Dendritic cell treated with granulocyte-macrophage colony-stimulating factor and Interleukin-4, amounts not matched to agents 40 ng/mL and 50 ng/mL, for 4 days (primary cell): ENCODE measurements at regions not wholly inside any gene's neighbourhood (a gene's known extent, or its start where the extent isn't known, plus 50 kb on each side); places are given as distances from the start of the nearest gene placed in this dataset.

Experiments used
- H3K27ac Mint-ChIP-seq: one replicate; pipeline ENCODE4 v1.8.0; 2022; ENCODE audit warnings: mild to moderate bottlenecking, mixed read lengths
- H3K27me3 Mint-ChIP-seq: one replicate; pipeline ENCODE4 v1.8.0; 2022; ENCODE audit warnings: mild to moderate bottlenecking, mixed read lengths
- H3K36me3 Mint-ChIP-seq: one replicate; pipeline ENCODE4 v1.8.0; 2022; ENCODE audit warnings: low read depth, mixed read lengths
- H3K4me1 Mint-ChIP-seq: one replicate; pipeline ENCODE4 v1.8.0; 2022; ENCODE audit warnings: low read depth, mixed read lengths
- H3K4me3 Mint-ChIP-seq: one replicate; pipeline ENCODE4 v1.8.0; 2022; ENCODE audit warnings: mild to moderate bottlenecking, moderate library complexity, mixed read lengths
- H3K9me3 Mint-ChIP-seq: one replicate; pipeline ENCODE4 v1.8.0; 2022; ENCODE audit warnings: mixed read lengths
- intact Hi-C: fragments of 100-400 bp; cut with micrococcal nuclease; formaldehyde crosslinking; loops from one replicate; pipeline ENCODE4 v1.15.0; 2022

GRCh38 chr12:4026517-4026916 is 153.3 kb upstream of the PARP11 start:
- intact Hi-C loops: no loop called here
- Mint-ChIP-seq H3K4me3 (no peak overlapping the region), H3K36me3 (no peaks in the 10 kb centered on the region), H3K9me3 (no peaks in the 10 kb centered on the region), H3K4me1 (peaks cover 23% of the 10 kb centered on the region), H3K27ac (peak overlapping the region; percentile 0), H3K27me3 (peaks cover 25% of the 10 kb centered on the region)

- Mint-ChIP-seq H3K36me3 (no peaks in the 10 kb centered on the region), H3K9me3 (no peaks in the 10 kb centered on the region), H3K27me3 (peaks cover 25% of the 10 kb centered on the region), H3K27ac (peak overlapping the region; percentile 0), H3K4me3 (no peak overlapping the region), H3K4me1 (peaks cover 22% of the 10 kb centered on the region)
- intact Hi-C loops: no loop called here
Observed at GRCh38 chr12:4026020-4026358, 152.8 kb upstream of the PARP11 start.

GRCh38 chr12:4025181-4026019 is 152.2 kb upstream of the PARP11 start:
- no peak overlapping the region for H3K4me3 Mint-ChIP-seq
- H3K9me3 Mint-ChIP-seq: no peaks in the 10 kb centered on the region
- H3K27me3 Mint-ChIP-seq: peaks cover 20% of the 10 kb centered on the region
- peaks cover 17% of the 10 kb centered on the region for H3K4me1 Mint-ChIP-seq
- intact Hi-C loops: no loop called here
- H3K27ac Mint-ChIP-seq: peak overlapping the region; percentile 0
- H3K36me3 Mint-ChIP-seq: no peaks in the 10 kb centered on the region

GRCh38 chr12:4024701-4025100 is 151.5 kb upstream of the PARP11 start:
- Mint-ChIP-seq H3K9me3 (no peaks in the 10 kb centered on the region), H3K4me1 (peaks cover 13% of the 10 kb centered on the region), H3K36me3 (no peaks in the 10 kb centered on the region), H3K4me3 (no peak overlapping the region), H3K27ac (no peak overlapping the region), H3K27me3 (peaks cover 20% of the 10 kb centered on the region)
- intact Hi-C loops: no loop called here

- intact Hi-C loops: no loop called here
- Mint-ChIP-seq H3K9me3 (no peaks in the 10 kb centered on the region), H3K4me1 (peaks cover 14% of the 10 kb centered on the region), H3K27ac (no peak overlapping the region), H3K4me3 (no peak overlapping the region), H3K27me3 (peaks cover 19% of the 10 kb centered on the region), H3K36me3 (no peaks in the 10 kb centered on the region)
Observed at GRCh38 chr12:4015225-4016091, 142.3 kb upstream of the PARP11 start.

- Mint-ChIP-seq H3K4me1 (peaks cover 14% of the 10 kb centered on the region), H3K9me3 (no peaks in the 10 kb centered on the region), H3K36me3 (no peaks in the 10 kb centered on the region), H3K27me3 (peaks cover 15% of the 10 kb centered on the region), H3K27ac (no peak overlapping the region), H3K4me3 (no peak overlapping the region)
- intact Hi-C loops: no loop called here
Observed at GRCh38 chr12:4014858-4015224, 141.6 kb upstream of the PARP11 start.

GRCh38 chr12:4014444-4014843 is 141.2 kb upstream of the PARP11 start:
- Mint-ChIP-seq H3K4me3 (no peak overlapping the region), H3K27ac (no peak overlapping the region), H3K36me3 (no peaks in the 10 kb centered on the region), H3K4me1 (peaks cover 14% of the 10 kb centered on the region), H3K9me3 (no peaks in the 10 kb centered on the region), H3K27me3 (peaks cover 15% of the 10 kb centered on the region)
- intact Hi-C loops: no loop called here

GRCh38 chr12:4012977-4013968 is 140.1 kb upstream of the PARP11 start:
- no peak overlapping the region for H3K4me3 Mint-ChIP-seq
- no peaks in the 10 kb centered on the region for H3K9me3 Mint-ChIP-seq
- H3K4me1 Mint-ChIP-seq: peaks cover 14% of the 10 kb centered on the region
- peaks cover 10% of the 10 kb centered on the region for H3K27me3 Mint-ChIP-seq
- intact Hi-C loops: no loop called here
- H3K27ac Mint-ChIP-seq: no peak overlapping the region
- H3K36me3 Mint-ChIP-seq: no peaks in the 10 kb centered on the region

GRCh38 chr12:4012073-4012472 is 138.9 kb upstream of the PARP11 start:
- Mint-ChIP-seq H3K27ac (no peak overlapping the region), H3K9me3 (no peaks in the 10 kb centered on the region), H3K27me3 (peaks cover 10% of the 10 kb centered on the region), H3K4me3 (no peak overlapping the region), H3K4me1 (peaks cover 11% of the 10 kb centered on the region), H3K36me3 (no peaks in the 10 kb centered on the region)
- intact Hi-C loops: no loop called here

DNA sequence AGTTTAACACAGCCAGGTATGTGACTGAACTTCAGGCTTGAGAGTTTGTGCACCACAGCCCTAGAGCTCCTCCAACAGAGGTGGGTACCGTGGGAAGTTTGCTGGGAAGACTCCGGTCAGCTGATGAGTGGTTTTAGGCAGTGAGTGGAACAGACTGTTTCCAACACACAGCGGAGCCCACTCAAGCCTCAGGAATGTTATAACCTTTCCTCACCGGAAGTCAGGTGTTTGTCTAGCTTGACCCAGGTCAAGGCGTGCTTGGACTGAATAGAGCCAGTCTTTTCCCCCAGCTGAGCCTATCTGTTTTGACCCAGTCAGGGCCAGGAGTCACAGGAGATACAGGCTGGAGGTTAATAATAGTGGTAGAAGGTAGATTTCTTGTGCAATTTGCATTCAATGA is 138.4 kb upstream of the PARP11 start:
- Mint-ChIP-seq H3K36me3 (no peaks in the 10 kb centered on the region), H3K9me3 (no peaks in the 10 kb centered on the region), H3K27me3 (peaks cover 10% of the 10 kb centered on the region), H3K4me3 (no peak overlapping the region), H3K4me1 (peaks cover 8% of the 10 kb centered on the region), H3K27ac (no peak overlapping the region)
- intact Hi-C loops: no loop called here

- H3K4me1 Mint-ChIP-seq: peaks cover 8% of the 10 kb centered on the region
Observed at GRCh38 chr12:4009979-4010704, 136.9 kb upstream of the PARP11 start.

DNA sequence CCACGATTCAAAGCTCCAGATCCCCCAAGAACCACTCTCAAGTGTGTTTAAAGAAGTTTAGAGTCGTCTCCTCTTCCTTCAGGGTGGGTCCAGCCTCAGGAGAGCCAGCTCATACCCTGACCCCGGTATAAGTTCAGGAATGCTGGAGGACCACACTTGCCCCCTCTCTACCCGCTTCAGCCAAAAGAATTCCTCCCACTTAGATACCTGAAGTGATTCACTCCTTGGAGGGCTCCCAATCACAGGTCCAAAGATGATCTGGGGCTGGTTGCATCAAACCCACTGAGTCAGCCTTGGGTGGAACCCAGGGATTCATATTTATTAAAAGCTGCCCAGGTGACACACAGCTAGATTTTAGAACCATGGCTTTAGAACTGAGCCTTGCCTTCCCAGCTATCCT is 133.5 kb upstream of the PARP11 start:
- intact Hi-C loops: no loop called here
- H3K27ac Mint-ChIP-seq: no peak overlapping the region
- H3K4me1 Mint-ChIP-seq: peaks cover 22% of the 10 kb centered on the region
- no peaks in the 10 kb centered on the region for H3K36me3 Mint-ChIP-seq
- H3K4me3 Mint-ChIP-seq: no peak overlapping the region
- peaks cover 25% of the 10 kb centered on the region for H3K27me3 Mint-ChIP-seq
- no peaks in the 10 kb centered on the region for H3K9me3 Mint-ChIP-seq

More at GRCh38 chr12:4009979-4010704, 136.9 kb upstream of the PARP11 start:
- no peak overlapping the region for H3K4me3 Mint-ChIP-seq
- H3K27me3 Mint-ChIP-seq: peaks cover 14% of the 10 kb centered on the region
- no peaks in the 10 kb centered on the region for H3K36me3 Mint-ChIP-seq
- no peak overlapping the region for H3K27ac Mint-ChIP-seq
- H3K9me3 Mint-ChIP-seq: no peaks in the 10 kb centered on the region
- intact Hi-C loops: no loop called here

DNA sequence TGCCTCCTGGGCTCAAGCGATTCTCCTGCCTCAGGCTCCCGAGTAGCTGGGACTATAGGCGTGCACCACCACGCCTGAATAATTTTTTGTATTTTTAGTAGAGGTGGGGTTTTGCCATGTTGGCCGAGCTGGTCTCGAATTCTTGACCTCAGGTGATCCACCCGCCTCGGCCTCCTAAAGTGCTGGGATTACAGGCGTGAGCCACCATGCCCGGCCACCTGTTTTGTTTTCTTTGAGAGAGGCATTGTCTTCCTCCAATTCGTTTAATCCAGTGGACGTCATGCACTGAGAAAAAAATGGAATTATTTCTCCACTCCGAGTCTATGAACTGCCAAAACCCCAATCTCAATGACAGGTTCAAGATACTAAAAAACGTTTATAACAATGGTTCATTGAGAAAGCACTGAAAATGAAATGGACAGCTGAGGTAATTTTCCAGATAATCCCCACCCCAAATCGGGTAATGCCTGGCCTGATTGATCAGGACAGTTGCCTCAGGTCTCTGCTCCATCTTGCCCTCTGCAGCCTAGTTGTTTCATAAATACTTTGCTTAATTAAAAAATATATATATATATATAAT is 132.7 kb upstream of the PARP11 start:
- Mint-ChIP-seq H3K27me3 (peaks cover 26% of the 10 kb centered on the region), H3K9me3 (no peaks in the 10 kb centered on the region), H3K27ac (no peak overlapping the region), H3K4me3 (no peak overlapping the region), H3K36me3 (no peaks in the 10 kb centered on the region), H3K4me1 (peaks cover 30% of the 10 kb centered on the region)
- intact Hi-C loops: no loop called here
